H1 (cell line): ENCODE measurements at regions not wholly inside any gene's neighbourhood (a gene's known extent, or its start where the extent isn't known, plus 50 kb on each side); places are given as distances from the start of the nearest gene placed in this dataset.

ENCODE experiments used
- ATF3 ChIP-seq: IDR thresholded peaks from 2 replicates; pipeline ENCODE4 v1.6.1; 2011; ENCODE audit warnings: low read depth, mild to moderate bottlenecking, low read length; ENCODE audit not compliant: insufficient read depth
- BACH1 ChIP-seq: IDR thresholded peaks from 2 replicates; pipeline ENCODE4 v1.6.1; 2012; ENCODE audit warnings: low read length, improper control_type of control experiment
- SAP30 ChIP-seq: fragments of 300-600 bp; sonication (generic); IDR thresholded peaks from 2 replicates; pipeline ENCODE4 v1.7.1; 2012; ENCODE audit warnings: low read length, moderate library complexity, mild to moderate bottlenecking, inconsistent platforms; ENCODE audit not compliant: insufficient read depth, insufficient replicate concordance
- SRF ChIP-seq: IDR thresholded peaks from 2 replicates; pipeline ENCODE4 v1.6.1; 2011; ENCODE audit warnings: mild to moderate bottlenecking, low read depth, low read length, moderate library complexity

- TF ChIP-seq ATF3 (peak; percentile 48; the same call in 1 of the 2 replicates), SRF (peak; percentile 68), BACH1 (peak; percentile 33), SAP30 (no peak)
Observed at GRCh38 chr15:62389885-62390790, 225.1 kb upstream of the C2CD4B start, which contains the start of gene TLN2 (continued).
